HG03442 (cell line): ENCODE measurements at regions not wholly inside any gene's neighbourhood (a gene's known extent, or its start where the extent isn't known, plus 50 kb on each side); places are given as distances from the start of the nearest gene placed in this dataset.
"Not testable (repeated sequence)": the region's sequence is repeated elsewhere in the genome, so short reads cannot be mapped to it uniquely, and the experiment has no call there.

Source experiments
- ATAC-seq: cut with Tn5 transposase; IDR thresholded peaks from one replicate; pipeline ENCODE4 v1.9.1; 2021; ENCODE audit warnings: mild to moderate bottlenecking, moderate library complexity; ENCODE audit not compliant: unreplicated experiment

GRCh38 chr11:81993755-81994154 lies 739.9 kb downstream of the FAM181B start:
- ATAC-seq, result no peak

GRCh38 chr11:81990659-81991443 lies 742.8 kb downstream of the FAM181B start:
- ATAC-seq, result no peak

GRCh38 chr11:81989093-81989492 lies 744.6 kb downstream of the FAM181B start:
- no peak for ATAC-seq

GRCh38 chr11:81987829-81988472 lies 745.7 kb downstream of the FAM181B start:
- ATAC-seq, result peak; percentile 94

GRCh38 chr11:81986556-81987161 lies 747.0 kb downstream of the FAM181B start:
- ATAC-seq, result no peak

GRCh38 chr11:81979448-81979847 lies 754.2 kb downstream of the FAM181B start:
- ATAC-seq, result no peak

- ATAC-seq, result no peak
Measured at GRCh38 chr11:81975261-81975900, 758.3 kb downstream of the FAM181B start.

GRCh38 chr11:81970886-81971285 lies 762.8 kb downstream of the FAM181B start:
- ATAC-seq, result no peak

- no peak for ATAC-seq
Measured at GRCh38 chr11:81967242-81967641, 766.4 kb downstream of the FAM181B start.

- no peak for ATAC-seq
Measured at GRCh38 chr11:81966340-81966739, 767.3 kb downstream of the FAM181B start.

- ATAC-seq, result no peak
Measured at GRCh38 chr11:81963018-81963417, 770.6 kb downstream of the FAM181B start.

- ATAC-seq, result no peak
Measured at GRCh38 chr11:81960443-81960842, 773.2 kb downstream of the FAM181B start.

- ATAC-seq, result no peak
Measured at GRCh38 chr11:81959341-81959740, 774.3 kb downstream of the FAM181B start.

- not testable (repeated sequence) for ATAC-seq
Measured at GRCh38 chr11:81954301-81954700, 779.4 kb downstream of the FAM181B start.

- ATAC-seq, result no peak
Measured at GRCh38 chr11:81946831-81947230, 786.8 kb downstream of the FAM181B start.

- ATAC-seq, result no peak
Measured at GRCh38 chr11:81942646-81943045, 791.0 kb downstream of the FAM181B start.

- no peak for ATAC-seq
Measured at GRCh38 chr11:81941998-81942397, 791.7 kb downstream of the FAM181B start.

- no peak for ATAC-seq
Measured at GRCh38 chr11:81932303-81932702, 801.4 kb downstream of the FAM181B start.

- ATAC-seq, result no peak
Measured at GRCh38 chr11:81920205-81920604, 813.5 kb downstream of the FAM181B start.

GRCh38 chr11:81916451-81916850 lies 817.2 kb downstream of the FAM181B start:
- ATAC-seq, result no peak

GRCh38 chr11:81915045-81915444 lies 818.6 kb downstream of the FAM181B start:
- no peak for ATAC-seq

- no peak for ATAC-seq
Measured at GRCh38 chr11:81913793-81914192, 819.9 kb downstream of the FAM181B start.
